NCI-H2171 treated with DMSO at 0.1 percent for 48 hours (cell line): ENCODE measurements at regions not wholly inside any gene's neighbourhood (a gene's known extent, or its start where the extent isn't known, plus 50 kb on each side); places are given as distances from the start of the nearest gene placed in this dataset.
"Not testable (repeated sequence)": the region's sequence is repeated elsewhere in the genome, so short reads cannot be mapped to it uniquely, and the experiment has no call there.

Source experiments
- DNase-seq: peaks from one replicate; lab custom pipeline; 2025; lab: John Stamatoyannopoulos, UW

GRCh38 chr2:56971383-56971974 is 787.7 kb downstream of the CCDC85A start:
- no peak for DNase-seq

GRCh38 chr2:56981554-56981953 is 797.8 kb downstream of the CCDC85A start:
- no peak for DNase-seq

GRCh38 chr2:56985609-56986008 is 801.8 kb downstream of the CCDC85A start:
- DNase-seq: no peak

GRCh38 chr2:57022496-57022895 is 838.7 kb downstream of the CCDC85A start:
- no peak for DNase-seq

- no peak for DNase-seq
Measured at GRCh38 chr2:57044931-57045635, 861.3 kb downstream of the CCDC85A start.

- DNase-seq: no peak
Measured at GRCh38 chr2:57049273-57049672, 865.5 kb downstream of the CCDC85A start.

GRCh38 chr2:57050007-57050406 is 866.2 kb downstream of the CCDC85A start:
- DNase-seq: no peak

- not testable (repeated sequence) for DNase-seq
Measured at GRCh38 chr2:57066301-57066700, 882.5 kb downstream of the CCDC85A start.

GRCh38 chr2:57075226-57075625 is 891.4 kb downstream of the CCDC85A start:
- DNase-seq: no peak

GRCh38 chr2:57080035-57080434 is 896.2 kb downstream of the CCDC85A start:
- DNase-seq: no peak

GRCh38 chr2:57084697-57085281 is 901.0 kb downstream of the CCDC85A start:
- DNase-seq: no peak

- DNase-seq: no peak
Measured at GRCh38 chr2:57093020-57093419, 909.2 kb downstream of the CCDC85A start.

- DNase-seq: no peak
Measured at GRCh38 chr2:57097855-57098254, 914.1 kb downstream of the CCDC85A start.

- DNase-seq: no peak
Measured at GRCh38 chr2:57100436-57100835, 916.6 kb downstream of the CCDC85A start.

- no peak for DNase-seq
Measured at GRCh38 chr2:57105694-57106093, 921.9 kb downstream of the CCDC85A start.

GRCh38 chr2:57107353-57107752 is 923.6 kb downstream of the CCDC85A start:
- no peak for DNase-seq

GRCh38 chr2:57111531-57111930 is 927.7 kb downstream of the CCDC85A start:
- no peak for DNase-seq

GRCh38 chr2:57119141-57119540 is 927.5 kb upstream of the VRK2 start:
- DNase-seq: no peak

GRCh38 chr2:57126410-57126809 is 920.2 kb upstream of the VRK2 start:
- no peak for DNase-seq

- no peak for DNase-seq
Measured at GRCh38 chr2:57139179-57139578, 907.4 kb upstream of the VRK2 start.

- no peak for DNase-seq
Measured at GRCh38 chr2:57141269-57141668, 905.3 kb upstream of the VRK2 start.

- DNase-seq: no peak
Measured at GRCh38 chr2:57146951-57147350, 899.7 kb upstream of the VRK2 start.

- DNase-seq: no peak
Measured at GRCh38 chr2:57156231-57156924, 890.2 kb upstream of the VRK2 start.
